ENCODE measurements at regions not wholly inside any gene's neighbourhood (a gene's known extent, or its start where the extent isn't known, plus 50 kb on each side); places are given as distances from the start of the nearest gene placed in this dataset.

GRCh38 chr1:23615852-23616251 lies 56.6 kb upstream of the ID3 start:
- in situ Hi-C loops (cut with MboI; ENCODE audit: low sequenced_read_pairs), result no loop called here

- in situ Hi-C loops (cut with MboI; ENCODE audit: low sequenced_read_pairs), result no loop called here
Measured at GRCh38 chr1:23615423-23615822, 56.1 kb upstream of the ID3 start.

- in situ Hi-C loops (cut with MboI; ENCODE audit: low sequenced_read_pairs), result no loop called here
Measured at GRCh38 chr1:23614032-23614660, 54.8 kb upstream of the ID3 start.

- in situ Hi-C loops (cut with MboI; ENCODE audit: low sequenced_read_pairs), result no loop called here
Measured at GRCh38 chr1:23613191-23614031, 54.1 kb upstream of the ID3 start.

GRCh38 chr1:23611601-23612327 lies 52.5 kb upstream of the ID3 start:
- in situ Hi-C loops (cut with MboI; ENCODE audit: low sequenced_read_pairs), result no loop called here

DNA sequence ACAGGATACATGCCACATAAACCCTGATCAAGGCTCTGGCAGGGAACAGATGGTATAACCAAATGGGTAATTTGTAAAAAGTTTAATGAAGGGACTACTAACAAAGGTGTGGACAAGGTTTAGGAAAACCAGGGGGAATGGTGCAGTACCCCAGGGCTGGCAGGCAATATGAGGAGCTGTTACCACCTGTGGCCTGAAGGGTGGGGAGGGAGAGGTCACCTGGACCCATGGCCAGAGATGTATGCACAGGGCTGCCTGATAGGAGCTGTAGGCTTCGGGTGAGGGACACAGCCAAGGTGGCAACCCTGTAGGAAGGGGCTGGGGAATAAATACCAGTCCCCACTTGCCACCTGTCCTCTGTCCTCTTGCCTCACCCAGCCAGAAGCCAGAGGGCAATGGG lies 51.4 kb upstream of the ID3 start:
- in situ Hi-C loops (cut with MboI; ENCODE audit: low sequenced_read_pairs), result no loop called here

GRCh38 chr1:23609971-23610370 lies 50.7 kb upstream of the ID3 start:
- in situ Hi-C loops (cut with MboI; ENCODE audit: low sequenced_read_pairs), result no loop called here

Measured in HL-60/S4 treated with phorbol 12-myristate 13-acetate at 8.2 ng/mL for 4 days and 3 days (cell line).